A673 (cell line): ENCODE measurements at regions not wholly inside any gene's neighbourhood (a gene's known extent, or its start where the extent isn't known, plus 50 kb on each side); places are given as distances from the start of the nearest gene placed in this dataset.

Experiments
- CTCF ChIP-seq: fragments of 300-800, 200-600 bp; sonication (generic); conservative IDR thresholded peaks from 2 replicates; pipeline ENCODE4 v1.5.1; 2017; ENCODE audit warnings: low read depth, mild to moderate bottlenecking, antibody characterized with exemption, low read length, moderate library complexity, mixed read lengths
- EZH2 ChIP-seq: fragments of 200-600 bp; sonication (generic); IDR thresholded peaks from 2 replicates; pipeline ENCODE4 v1.6.1; 2017; ENCODE audit warnings: borderline replicate concordance, low read depth, mild to moderate bottlenecking, mixed read lengths, antibody characterized with exemption, low read length; ENCODE audit not compliant: poor library complexity, severe bottlenecking

- TF ChIP-seq CTCF (no peak), EZH2 (no peak)
Observed at GRCh38 chr15:81792646-81793045, 253.2 kb downstream of the MEX3B start.
